ENCODE measurements at regions not wholly inside any gene's neighbourhood (a gene's known extent, or its start where the extent isn't known, plus 50 kb on each side); places are given as distances from the start of the nearest gene placed in this dataset.
A peak's percentile ranks its signal among the peaks of the same experiment; 100 is the strongest.

GRCh38 chr2:16441431-16441830 lies 224.2 kb downstream of the CYRIA start:
- Histone ChIP-seq H3K27ac (ENCODE audit: low read depth, low read length) (no peak overlapping the region), H3K18ac (ENCODE audit: extremely low read depth, low read length) (no peak overlapping the region), H3K4me1 (replicated peaks in 1 of 4; ENCODE audit: control insufficient read depth in 3 of 4, insufficient read depth in 4 of 4, low read length in 3 of 4) (no peaks in the 10 kb centered on the region), H3K56ac (replicated peaks; ENCODE audit: insufficient read length, low read depth, low read length) (no peak overlapping the region), H4K8ac (ENCODE audit: extremely low read depth, insufficient read depth, low read length) (no peak overlapping the region), H2BK120ac (replicated peaks; ENCODE audit: low read depth, low read length) (no peak overlapping the region), H2BK15ac (ENCODE audit: low read length) (peak overlapping the region; percentile 81; the same call in 1 of the 2 replicates), H3K9ac (replicated peaks in 1 of 4; ENCODE audit: extremely low read depth in 1 of 4, low read depth in 3 of 4, low read length in 3 of 4) (no peak overlapping the region), H3K4me2 (ENCODE audit: insufficient read depth in 1 of 2, low read depth in 2 of 2, low read length in 2 of 2) (no peak overlapping the region), H4K20me1 (replicated peaks in 1 of 2; ENCODE audit: control insufficient read depth in 1 of 2, insufficient read depth in 2 of 2, low read length in 2 of 2) (no peaks in the 10 kb centered on the region), H3K23me2 (ENCODE audit: low read depth, low read length) (no peaks in the 10 kb centered on the region), H3K79me1 (ENCODE audit: low read depth, low read length) (no peaks in the 10 kb centered on the region), H3K4ac (replicated peaks; ENCODE audit: insufficient read length, low read depth, low read length) (no peak overlapping the region), H2AFZ (ENCODE audit: low read length) (no peak overlapping the region), H4K5ac (ENCODE audit: insufficient read length, low read depth, low read length) (no peak overlapping the region), H3K36me3 (ENCODE audit: control insufficient read depth in 2 of 4, insufficient read depth in 4 of 4, low read length in 3 of 4) (no peaks in the 10 kb centered on the region), H3K4me3 (ENCODE audit: extremely low read depth in 1 of 4, insufficient read depth in 2 of 4, low read depth in 3 of 4, low read length in 4 of 4) (no peak overlapping the region), H3K27me3 (replicated peaks in 1 of 4; ENCODE audit: control insufficient read depth in 3 of 4, extremely low read depth in 1 of 4, insufficient read depth in 3 of 4, low read length in 3 of 4) (no peaks in the 10 kb centered on the region), H3K23ac (ENCODE audit: insufficient read length) (no peak overlapping the region), H3K79me2 (ENCODE audit: control insufficient read depth in 1 of 2, insufficient read depth in 2 of 2, low read length in 2 of 2) (no peaks in the 10 kb centered on the region; a peak in 1 of 4 replicates), H2BK5ac (ENCODE audit: low read depth, low read length) (no peak overlapping the region), H4K91ac (replicated peaks; ENCODE audit: insufficient read length, low read length) (no peak overlapping the region), H2BK20ac (ENCODE audit: low read length) (0 out of 2 replicates have a peak overlapping the region, but pooled peaks have one; percentile 32), H2AK5ac (ENCODE audit: low read depth, low read length) (no peak overlapping the region), H3K14ac (ENCODE audit: insufficient read length) (peak overlapping the region; percentile 57), H3K9me3 (ENCODE audit: insufficient read depth in 2 of 2, low read depth in 1 of 2, low read length in 1 of 2) (no peaks in the 10 kb centered on the region), H2BK12ac (ENCODE audit: low read depth, low read length) (no peak overlapping the region)
- 90% methylated on average over 3 of the region's 3 CpGs; no CpG with 5 or more reads in 1 of the 2 experiments for WGBS, 2 experiments (ENCODE audit: extremely low coverage in 1 of 2, insufficient coverage in 1 of 2, insufficient read length in 1 of 2, insufficient replicate concordance in 2 of 2, low coverage in 1 of 2, low lambda C conversion rate in 2 of 2, missing lambda C conversion rate in 1 of 2)
- FAIRE-seq (no peak), DNase-seq (ENCODE audit: low read depth in 1 of 2, low spot score in 2 of 2) (no peak)
- POLR2A ChIA-PET (ENCODE audit: partially characterized antibody), result interaction anchor here (0.7 kb wide), 1 partner anchor 502 kb away, joined by 3 read pairs; no protein-coding TSS in a partner anchor
- CTCF ChIA-PET (ENCODE audit: partially characterized antibody), result interaction anchor here (0.9 to 1.6 kb wide), 3 partner anchors 16 to 80 kb away, joined by 3 to 6 read pairs (median 4); no protein-coding TSS in a partner anchor
- no peak for TF ChIP-seq EGR1 (IDR thresholded peaks at IDR 0.05; ENCODE audit: borderline replicate concordance, low read depth, low read length)
- no peak for TF ChIP-seq SIN3A (conservative IDR thresholded peaks at IDR 0.05 in 1 of 2, IDR thresholded peaks at IDR 0.05 in 1 of 2; ENCODE audit: low read depth in 1 of 2, low read length in 2 of 2)
- TF ChIP-seq TBP (IDR thresholded peaks at IDR 0.05; ENCODE audit: low read depth, low read length), result no peak
- no peak for TF ChIP-seq BCL11A (IDR thresholded peaks at IDR 0.05; ENCODE audit: low read depth in 2 of 2, low read length in 2 of 2)
- TF ChIP-seq CBX5 (IDR thresholded peaks at IDR 0.05; ENCODE audit: low read depth, low read length), result no peak
- TF ChIP-seq TAF1 (IDR thresholded peaks at IDR 0.05; ENCODE audit: low read depth, low read length), result no peak
- TF ChIP-seq TAF7 (optimal IDR thresholded peaks at IDR 0.05; ENCODE audit: borderline replicate concordance, low read depth, low read length), result no peak
- no peak for TF ChIP-seq RNF2 (IDR thresholded peaks at IDR 0.05; ENCODE audit: borderline replicate concordance, low read depth, low read length, missing control alignments, poor library complexity, severe bottlenecking)
- TF ChIP-seq BACH1 (IDR thresholded peaks at IDR 0.05; ENCODE audit: low read length), result no peak
- TF ChIP-seq KDM5A (IDR thresholded peaks at IDR 0.05; ENCODE audit: low read length), result no peak
- no peak for TF ChIP-seq GABPA (IDR thresholded peaks at IDR 0.05; ENCODE audit: borderline replicate concordance, insufficient read depth, low read length)
- no peak for TF ChIP-seq HDAC6 (IDR thresholded peaks at IDR 0.05; ENCODE audit: low read depth, low read length)
- TF ChIP-seq SRF (IDR thresholded peaks at IDR 0.05; ENCODE audit: low read depth, low read length), result no peak
- TF ChIP-seq SUZ12 (IDR thresholded peaks at IDR 0.05; ENCODE audit: low read length), result no peak
- TF ChIP-seq CEBPB (IDR thresholded peaks at IDR 0.05; ENCODE audit: low read depth, low read length), result no peak

Data from H1 (cell line).